VCaP (cell line): ENCODE measurements at regions not wholly inside any gene's neighbourhood (a gene's known extent, or its start where the extent isn't known, plus 50 kb on each side); places are given as distances from the start of the nearest gene placed in this dataset.

Experiments used
- H3K27ac ChIP-seq: fragments of 450-650 bp; 2 replicates; pipeline ENCODE4 v1.5.1; 2017
- TF ChIP-seq, protein P1 (sequence below): fragments of 450-650 bp; conservative IDR thresholded peaks from 2 replicates; pipeline ENCODE4 v1.5.1; 2017; ENCODE audit warnings: mild to moderate bottlenecking, moderate library complexity

DNA sequence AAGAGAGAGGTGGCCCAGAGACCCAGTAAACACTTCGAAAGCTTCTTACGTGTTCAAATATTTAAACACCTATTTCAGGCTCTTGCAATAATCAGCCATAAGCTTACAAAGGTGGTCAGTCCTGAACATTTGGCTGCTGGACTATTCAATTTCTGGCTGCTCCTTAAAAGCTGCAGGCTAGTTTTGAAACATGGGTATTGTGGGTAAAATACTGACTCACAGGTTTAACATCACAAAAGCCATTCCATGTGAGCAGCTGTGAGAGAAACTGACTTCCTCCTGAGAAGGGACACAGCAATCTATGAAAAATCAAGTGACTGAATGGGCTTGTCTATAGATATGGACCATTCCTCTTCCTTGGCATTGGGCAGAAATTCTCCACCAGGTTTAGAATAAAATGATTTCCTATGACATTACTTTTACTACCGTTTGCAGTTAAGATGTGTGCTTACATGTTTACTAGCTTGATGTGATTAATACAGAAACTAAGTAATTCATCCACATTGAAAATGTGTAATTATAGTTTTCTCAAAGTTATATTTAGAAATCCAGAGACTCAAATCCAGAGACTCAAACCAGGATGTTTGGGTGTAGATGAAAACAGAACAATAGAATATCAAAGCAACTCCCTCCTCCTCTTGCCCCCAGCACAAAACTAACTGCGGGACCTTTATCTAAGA lies 252.3 kb downstream of the GATA3 start:
- no peak overlapping the region for H3K27ac ChIP-seq

DNA sequence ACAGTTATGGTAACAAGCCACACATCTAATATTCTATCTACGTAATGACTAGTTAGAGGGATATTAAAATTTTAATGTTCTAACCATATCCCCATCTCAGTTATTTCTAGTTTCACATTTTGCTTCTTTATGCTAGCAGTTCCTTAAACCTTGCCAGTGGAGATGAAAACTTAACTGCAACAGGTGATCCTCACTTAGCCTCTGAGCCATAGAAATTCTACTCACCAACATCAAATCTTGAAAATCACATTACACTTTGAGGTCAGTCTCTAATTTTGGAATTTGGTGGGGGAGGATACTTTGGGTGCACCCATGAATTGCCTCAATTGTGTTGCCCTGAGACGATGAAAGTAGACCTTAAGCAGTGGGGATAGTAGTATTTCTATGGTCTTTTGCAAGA lies 256.4 kb downstream of the GATA3 start:
- H3K27ac ChIP-seq = no peak overlapping the region
- TF ChIP-seq, protein P1, sequence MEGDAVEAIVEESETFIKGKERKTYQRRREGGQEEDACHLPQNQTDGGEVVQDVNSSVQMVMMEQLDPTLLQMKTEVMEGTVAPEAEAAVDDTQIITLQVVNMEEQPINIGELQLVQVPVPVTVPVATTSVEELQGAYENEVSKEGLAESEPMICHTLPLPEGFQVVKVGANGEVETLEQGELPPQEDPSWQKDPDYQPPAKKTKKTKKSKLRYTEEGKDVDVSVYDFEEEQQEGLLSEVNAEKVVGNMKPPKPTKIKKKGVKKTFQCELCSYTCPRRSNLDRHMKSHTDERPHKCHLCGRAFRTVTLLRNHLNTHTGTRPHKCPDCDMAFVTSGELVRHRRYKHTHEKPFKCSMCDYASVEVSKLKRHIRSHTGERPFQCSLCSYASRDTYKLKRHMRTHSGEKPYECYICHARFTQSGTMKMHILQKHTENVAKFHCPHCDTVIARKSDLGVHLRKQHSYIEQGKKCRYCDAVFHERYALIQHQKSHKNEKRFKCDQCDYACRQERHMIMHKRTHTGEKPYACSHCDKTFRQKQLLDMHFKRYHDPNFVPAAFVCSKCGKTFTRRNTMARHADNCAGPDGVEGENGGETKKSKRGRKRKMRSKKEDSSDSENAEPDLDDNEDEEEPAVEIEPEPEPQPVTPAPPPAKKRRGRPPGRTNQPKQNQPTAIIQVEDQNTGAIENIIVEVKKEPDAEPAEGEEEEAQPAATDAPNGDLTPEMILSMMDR = no peak

More for the DNA sequence above, 252.3 kb downstream of the GATA3 start:
- TF ChIP-seq, protein P1 = no peak

GRCh38 chr10:8311526-8312070 lies 257.1 kb downstream of the GATA3 start:
- TF ChIP-seq, protein P1 = no peak
- no peak overlapping the region for H3K27ac ChIP-seq

DNA sequence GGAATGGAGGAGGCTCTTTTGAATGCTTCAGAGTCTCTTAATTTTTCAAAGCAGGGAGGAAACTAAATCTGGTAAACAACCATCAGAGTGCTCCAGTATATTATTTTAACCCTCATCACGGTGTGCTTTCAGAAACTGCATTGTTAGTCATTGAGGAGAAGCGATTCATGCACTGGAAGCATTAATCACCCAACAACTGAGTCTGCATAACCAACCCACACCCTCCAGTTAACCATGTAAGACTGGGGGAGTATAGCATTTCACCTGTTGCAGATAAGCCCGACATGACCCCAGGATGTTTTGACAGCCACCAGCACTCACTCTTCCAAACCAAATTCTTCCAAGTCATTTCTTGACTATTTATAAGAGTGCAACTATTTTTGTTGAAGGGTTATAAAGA lies 257.6 kb downstream of the GATA3 start:
- no peak overlapping the region for H3K27ac ChIP-seq
- TF ChIP-seq, protein P1 = no peak

- no peak overlapping the region for H3K27ac ChIP-seq
- TF ChIP-seq, protein P1 = no peak
Measured at GRCh38 chr10:8312781-8313180, 258.3 kb downstream of the GATA3 start.

DNA sequence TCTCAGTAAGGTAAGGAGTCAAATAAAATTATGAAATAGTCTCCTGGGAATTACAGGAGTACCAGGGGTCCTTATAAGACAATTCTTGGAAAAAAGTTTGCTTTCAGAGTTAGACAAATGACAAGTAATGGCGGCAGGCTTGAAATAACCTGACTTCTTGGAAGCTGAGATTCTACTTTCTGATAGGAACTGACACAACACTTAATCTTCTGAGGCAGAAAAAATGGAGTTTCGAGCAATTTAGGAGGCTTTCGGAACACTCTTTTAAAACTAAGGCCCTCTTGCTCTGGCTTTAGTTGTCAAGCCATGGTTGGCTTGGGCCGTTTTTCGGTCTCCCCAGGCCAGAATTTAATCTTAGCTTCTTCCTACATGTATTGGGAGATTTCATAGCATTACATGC lies 260.0 kb downstream of the GATA3 start:
- TF ChIP-seq, protein P1 = no peak

DNA sequence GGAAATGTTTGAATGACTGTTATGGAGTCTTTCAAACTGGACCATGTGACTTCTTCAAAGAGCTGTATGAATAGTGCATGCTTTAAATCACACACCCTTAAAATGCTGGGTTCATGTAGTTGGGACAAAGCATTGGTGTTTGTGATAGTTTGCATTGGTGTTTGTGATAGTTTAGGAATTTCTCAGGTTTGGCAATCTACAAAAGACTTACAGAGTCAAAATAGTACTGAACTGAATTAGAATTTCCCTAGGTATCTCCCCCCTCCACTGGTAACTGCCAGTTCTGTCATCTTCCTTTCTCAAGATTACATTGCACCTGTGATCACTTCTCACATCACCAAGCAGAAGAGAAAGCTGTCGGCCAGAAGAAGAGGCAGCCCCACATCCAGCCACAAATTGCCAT lies 261.1 kb downstream of the GATA3 start:
- TF ChIP-seq, protein P1 = no peak
- no peak overlapping the region for H3K27ac ChIP-seq

More for the DNA sequence above, 260.0 kb downstream of the GATA3 start:
- no peak overlapping the region for H3K27ac ChIP-seq
